ENCODE measurements at regions not wholly inside any gene's neighbourhood (a gene's known extent, or its start where the extent isn't known, plus 50 kb on each side); places are given as distances from the start of the nearest gene placed in this dataset.
"Not testable (repeated sequence)": the region's sequence is repeated elsewhere in the genome, so short reads cannot be mapped to it uniquely, and the experiment has no call there.

DNA sequence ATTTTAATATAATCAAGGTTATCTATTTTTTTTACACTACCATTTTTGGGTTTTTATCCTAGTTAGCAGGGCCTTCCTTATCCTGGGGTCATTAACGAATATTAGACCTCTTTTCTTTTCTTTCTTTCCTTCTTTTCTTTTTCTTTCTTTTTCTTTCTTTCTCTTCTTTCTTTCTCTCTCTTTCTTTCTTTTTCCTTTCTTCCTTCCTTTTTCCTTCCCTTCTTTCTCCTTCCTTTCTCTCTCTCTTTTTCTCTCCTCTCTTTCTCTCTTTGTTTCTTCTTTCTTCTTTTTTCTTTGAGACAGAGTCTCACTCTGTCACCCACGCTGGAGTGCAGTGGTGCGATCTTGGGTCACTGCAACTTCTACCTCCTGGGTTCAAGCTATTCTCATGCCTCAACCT is 120.4 kb upstream of the PDE7B start:
- DNase-seq = no peak

DNA sequence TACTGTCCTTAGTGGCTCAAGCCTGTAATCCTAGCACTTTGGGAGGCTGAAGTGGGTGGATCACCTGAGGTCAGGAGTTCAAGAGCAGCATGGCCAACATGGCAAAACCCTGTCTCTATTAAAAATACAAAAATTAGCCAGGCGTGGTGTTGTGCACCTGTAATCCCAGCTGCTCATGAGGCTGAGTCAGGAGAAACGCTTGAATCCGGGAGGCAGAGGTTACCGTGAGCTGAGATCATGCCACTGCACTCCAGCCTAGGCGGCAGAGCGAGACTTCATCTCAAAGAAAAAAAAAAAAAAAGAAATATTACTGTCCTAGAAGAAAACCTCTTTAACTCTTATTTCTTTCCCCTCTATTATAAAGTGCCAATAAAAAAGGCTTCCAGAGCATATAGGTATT is 115.2 kb upstream of the PDE7B start:
- not testable (repeated sequence) for DNase-seq

DNA sequence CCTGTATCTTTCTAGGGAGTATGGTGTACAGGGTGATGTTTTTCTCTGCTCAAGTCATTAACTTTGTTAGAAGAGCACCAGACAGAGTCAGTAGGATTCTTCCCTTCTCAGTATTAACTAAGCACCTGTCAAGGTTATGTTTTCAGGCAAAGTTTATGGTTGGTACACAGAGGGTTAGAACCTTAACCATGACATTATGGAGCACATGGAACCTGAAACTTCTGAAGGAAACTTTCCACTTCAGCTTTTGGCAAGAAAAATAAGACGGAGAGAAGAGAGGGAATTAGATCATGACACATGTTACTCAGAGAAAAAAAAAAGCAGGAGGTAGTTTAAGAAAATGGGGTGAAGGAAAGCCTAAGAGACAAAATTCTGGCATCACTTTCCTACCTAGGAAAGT is 112.9 kb upstream of the PDE7B start:
- DNase-seq = no peak

DNA sequence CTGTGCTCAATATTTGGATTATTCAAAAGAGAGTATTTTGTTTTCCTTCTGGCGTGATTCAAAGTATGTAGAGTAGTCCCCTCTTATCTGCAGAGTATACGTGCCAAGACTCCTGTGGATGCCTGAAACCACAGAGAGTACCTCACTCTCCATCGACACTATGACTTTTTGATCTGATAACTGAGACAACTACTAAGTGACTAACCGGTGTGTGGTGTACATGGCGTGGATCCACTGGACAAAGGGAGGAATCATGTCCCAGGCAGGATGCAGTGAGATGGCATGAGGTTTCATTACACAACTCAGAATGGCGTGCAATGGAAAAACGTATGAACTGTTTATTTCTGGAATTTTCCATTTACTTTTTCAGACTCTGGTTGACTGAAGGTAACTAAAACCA is 112.2 kb upstream of the PDE7B start:
- DNase-seq = no peak

DNA sequence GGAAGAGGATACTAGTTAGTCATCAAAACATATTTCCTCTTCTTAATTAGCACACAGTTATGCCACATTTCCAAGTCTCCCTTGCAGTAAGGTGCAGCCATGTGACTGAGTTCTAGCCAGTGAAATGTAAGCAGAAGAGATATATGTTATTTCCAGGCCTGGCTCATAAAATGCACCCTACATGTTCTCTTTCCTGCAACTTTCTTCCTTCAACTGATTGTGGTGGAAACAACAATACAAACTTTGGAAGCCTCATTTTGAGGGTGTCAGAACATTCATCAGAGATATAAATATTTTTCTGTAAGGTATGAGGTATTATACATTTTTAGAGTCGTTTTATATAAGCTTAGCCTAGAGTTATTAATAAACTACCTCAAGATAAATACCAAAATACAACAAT is 110.9 kb upstream of the PDE7B start:
- DNase-seq = no peak

DNA sequence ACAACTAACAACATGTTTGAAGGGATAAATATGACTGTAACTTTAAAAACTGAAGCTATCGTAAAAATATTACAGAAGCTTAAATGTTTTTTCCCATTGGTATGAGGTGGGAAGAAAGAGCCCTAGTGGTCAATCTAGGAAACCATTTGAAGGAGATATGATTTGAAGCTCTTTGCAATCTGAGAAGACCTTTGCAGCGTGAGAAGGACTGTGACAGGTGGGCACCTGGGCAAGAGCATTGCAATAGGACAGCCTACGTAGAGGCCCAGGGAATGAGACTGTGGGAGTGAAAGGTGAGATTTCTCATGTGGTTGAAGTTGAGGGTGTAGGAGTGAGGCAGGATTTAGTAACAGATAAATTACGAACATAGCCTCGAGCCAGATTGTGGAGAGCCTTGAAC is 108.0 kb upstream of the PDE7B start:
- DNase-seq = no peak

DNA sequence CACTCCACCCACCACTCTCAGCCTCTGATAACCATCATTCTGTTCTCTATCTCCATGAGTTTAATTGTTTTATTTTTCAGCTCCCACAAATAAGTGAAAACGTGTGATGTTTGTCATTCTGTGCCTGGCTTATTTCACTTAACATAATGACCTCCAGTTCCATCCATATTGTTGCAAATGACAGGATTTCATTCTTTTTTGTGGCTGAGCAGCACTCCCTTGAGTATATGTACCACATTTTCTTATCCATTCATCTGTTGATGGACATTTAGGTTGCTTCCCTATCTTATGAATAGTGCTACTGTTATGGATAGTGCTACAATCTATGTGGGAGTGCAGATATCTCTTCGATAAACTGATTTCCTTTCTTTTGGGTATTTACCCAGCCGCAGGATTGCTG is 103.3 kb upstream of the PDE7B start:
- DNase-seq = no peak

DNA sequence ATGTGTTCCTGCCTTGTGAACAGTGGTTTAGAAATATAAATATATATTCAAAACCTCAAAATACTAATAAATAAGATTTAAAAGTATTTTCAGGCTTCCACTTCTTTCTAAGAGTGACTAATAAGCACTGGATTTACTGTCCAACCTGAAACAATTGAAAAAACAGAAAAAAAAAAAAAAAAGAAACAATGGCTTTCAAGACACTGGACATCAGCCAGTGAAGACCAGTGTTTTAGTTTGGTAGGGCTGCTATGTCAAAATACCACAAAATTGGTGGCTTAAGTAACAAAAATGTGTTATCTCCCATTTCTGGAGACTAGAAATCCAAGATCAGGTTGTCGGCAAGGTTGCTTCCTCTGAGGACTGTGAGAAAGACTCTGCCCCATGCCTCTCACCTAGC is 101.4 kb upstream of the PDE7B start:
- DNase-seq = no peak

DNA sequence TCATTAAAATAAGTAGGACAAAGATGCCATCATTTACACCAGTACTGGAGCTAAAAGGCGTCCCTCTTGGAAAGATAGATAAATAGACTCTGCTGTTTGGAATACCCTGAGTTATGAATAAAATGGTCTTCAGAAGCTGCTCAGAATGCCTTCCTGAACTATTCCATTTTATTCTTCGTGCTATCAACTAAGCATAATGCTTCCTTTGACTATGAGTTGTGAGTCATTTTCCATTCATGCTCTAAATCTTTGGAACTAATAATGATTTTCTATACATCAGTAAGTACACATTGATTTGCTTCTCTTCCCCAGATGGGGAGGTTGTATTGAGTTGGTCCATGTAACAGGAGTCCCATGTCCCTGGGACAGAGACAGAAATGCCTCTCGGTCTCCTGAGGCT is 98.3 kb upstream of the PDE7B start:
- no peak for DNase-seq

DNA sequence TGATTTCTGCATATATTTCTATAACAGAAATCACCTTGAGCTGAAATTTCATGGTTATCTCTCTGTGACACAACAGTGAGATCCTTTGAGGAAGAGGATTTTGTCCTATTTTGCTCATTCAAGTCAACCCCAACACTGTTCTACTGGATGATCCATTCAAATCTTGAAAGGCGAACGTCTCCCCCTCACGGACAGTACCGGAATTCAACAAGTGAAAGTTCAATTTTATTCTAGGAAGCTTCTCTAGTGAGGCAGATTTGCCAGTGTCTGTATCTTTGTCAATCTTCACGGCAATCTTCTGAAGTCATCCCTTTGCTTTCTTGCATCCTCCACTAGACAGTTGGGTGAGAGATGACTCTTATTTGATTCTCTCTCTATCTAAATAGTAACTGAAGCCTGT is 91.7 kb upstream of the PDE7B start:
- DNase-seq = no peak

DNA sequence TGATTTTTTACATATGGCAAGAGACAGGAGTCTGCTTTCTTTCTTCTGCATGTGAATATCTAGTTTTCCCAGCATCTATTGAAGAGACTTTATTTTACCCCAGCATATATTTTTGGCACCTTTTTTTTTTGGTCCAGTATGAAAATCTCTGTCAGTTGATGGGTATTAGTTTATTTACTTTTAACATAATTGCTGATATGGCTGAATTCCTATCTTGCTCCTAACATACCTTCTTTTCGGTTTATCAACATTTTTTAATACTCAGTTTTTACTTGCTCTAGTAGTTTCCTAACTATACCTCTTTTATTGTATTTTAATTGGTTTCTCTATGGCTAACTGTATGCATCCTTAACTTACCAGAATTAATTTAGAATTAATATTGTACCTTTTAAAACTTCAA is 77.5 kb upstream of the PDE7B start:
- no peak for DNase-seq

DNA sequence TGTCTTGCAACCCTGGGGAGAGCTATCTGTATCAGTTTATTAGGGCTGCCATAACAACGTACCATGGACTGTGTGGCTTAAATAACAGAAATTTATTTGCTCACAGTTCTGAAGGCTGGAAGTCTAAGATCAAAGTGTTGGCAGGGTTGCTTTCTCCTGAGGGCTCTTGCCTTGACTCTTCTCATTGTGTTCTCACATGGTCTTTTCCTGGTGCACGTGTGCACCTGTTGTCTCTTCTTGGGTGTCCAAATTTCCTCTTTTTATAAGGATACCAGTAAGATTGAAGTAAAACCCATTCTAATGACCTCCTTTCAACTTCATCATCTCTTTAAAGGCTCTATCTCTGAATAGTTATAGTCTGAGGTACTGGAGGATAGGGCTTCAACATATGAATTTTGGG is 72.3 kb upstream of the PDE7B start:
- no peak for DNase-seq

DNA sequence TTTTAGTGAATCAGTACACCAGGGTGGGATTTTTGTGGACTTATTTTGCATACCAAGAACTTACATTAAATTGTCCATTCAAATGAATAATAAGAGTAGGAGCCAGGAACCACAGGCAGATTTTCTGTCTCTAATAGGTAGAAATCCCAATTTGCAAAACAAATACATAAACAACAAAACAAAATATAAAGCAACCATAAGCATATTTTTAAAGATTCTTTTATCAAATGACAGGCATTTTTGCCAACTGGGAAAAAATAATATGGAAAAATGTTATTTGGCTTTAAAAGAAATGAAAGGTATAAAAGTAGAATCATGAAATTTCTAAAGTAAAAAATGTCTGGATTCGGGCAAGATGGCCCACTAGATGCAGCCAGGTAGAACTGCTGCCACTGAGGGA is 71.2 kb upstream of the PDE7B start:
- no peak for DNase-seq

DNA sequence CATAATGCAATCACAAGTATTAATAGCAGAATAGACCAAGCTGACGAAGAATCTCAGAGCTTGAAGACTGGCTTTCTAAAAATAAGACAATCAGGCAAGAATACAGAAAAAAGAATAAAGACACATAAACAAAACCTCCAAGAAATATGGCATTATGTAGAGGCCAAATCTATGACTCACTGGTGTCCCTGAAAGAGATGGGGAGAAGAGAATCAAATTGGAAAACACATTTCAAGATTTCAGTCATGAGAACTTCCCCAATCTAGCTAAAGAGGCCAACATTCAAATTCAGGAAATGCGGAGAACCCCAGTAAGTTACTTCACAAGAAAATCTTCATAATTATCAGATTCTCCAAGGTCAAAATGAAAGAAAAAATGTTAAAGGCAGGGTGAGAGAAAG is 69.0 kb upstream of the PDE7B start:
- DNase-seq = no peak

DNA sequence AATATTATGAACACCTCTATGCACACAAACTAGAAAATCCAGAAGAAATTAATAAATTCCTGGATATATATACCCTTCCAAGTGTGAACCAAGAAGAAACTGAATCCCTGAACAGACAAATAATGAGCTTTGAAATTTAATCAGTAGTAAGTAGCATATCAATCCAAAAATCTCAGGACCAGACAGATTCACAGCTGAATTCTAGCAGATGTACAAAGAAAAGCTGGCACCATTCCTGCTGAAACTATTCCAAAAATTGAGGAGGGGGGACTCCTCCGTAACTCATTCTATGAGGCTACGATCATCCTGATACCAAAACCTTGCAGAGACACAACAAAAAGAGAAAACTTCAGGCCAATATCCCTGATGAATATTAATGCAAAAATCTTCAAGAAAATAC is 67.0 kb upstream of the PDE7B start:
- DNase-seq = no peak

DNA sequence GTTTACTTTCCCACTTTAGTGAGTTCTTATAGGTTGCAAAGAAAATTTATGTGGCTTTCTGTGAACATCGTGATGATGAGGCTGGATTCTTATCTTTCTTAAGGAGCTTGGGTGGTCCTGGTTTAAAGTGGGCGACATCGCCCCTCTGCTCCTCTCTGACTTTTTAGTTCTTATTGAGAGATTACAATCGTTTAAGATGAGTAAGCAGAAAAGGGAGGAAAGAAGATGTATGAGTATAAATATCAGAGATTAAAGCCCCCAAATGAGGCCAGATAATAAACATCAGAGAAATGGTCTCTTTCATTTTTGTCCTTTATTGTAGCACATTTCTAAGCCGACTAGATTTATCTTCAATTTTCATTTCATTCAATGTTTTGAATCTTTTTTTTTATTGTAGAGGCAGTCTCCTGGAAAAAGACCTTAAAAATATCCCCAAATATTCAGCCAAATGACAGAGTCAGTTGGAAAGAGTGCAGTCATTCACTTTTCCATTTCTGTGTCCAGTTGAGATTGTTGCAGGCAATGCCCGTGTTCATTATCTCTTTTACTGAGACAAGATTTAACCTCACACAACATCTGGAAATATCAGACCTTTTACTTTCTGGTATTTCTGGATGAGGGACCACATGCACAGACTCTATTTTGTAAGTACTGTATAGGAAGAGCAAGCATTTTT is 62.0 kb upstream of the PDE7B start:
- no peak for DNase-seq

DNA sequence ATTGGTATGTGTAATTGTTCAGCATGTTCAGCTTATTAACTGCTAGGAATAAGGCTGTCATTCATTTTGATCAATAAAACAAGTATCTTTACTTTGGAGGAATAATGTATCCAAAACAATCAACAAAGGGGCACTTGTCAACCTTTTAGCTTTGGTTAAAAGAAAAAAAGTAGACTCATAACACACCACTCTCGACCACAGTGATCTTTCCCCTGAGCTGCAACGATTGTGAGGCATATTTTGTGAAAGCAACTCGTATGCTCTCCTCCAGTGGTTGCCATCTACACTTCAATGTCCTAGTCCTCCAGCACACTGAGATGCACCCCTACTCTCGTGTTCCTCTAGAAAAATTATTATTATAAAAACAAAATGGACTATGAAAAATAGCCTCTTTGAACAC is 60.1 kb upstream of the PDE7B start:
- no peak for DNase-seq

DNA sequence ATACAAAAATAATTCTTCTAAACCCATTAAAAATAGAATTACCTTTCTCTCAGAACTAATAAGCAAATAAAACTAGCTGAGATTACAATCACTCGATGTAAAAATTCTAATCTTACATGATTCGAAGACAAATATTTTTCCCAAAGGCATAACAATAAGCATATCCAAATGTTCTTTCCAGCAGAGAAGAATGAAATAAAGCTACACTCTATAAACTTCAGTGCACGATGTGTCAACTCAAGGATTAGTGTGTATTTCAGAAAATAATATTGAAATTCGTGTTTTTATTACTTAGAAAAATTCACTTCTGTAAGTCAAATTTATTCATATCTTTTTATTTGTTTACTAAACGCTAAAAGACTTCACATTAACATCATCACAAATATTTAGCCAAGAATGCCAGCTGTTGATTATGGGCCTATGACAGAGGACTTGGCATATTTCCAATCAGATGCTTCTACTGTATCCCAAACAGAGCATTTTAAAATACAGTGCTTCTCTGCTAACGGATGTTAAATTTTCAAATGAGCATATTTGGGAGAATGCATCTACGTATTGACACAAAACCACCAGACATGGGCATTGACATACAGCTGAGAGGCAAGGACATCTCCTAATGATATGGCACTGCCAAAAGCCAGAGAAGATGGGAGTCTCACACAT is 54.7 kb upstream of the PDE7B start:
- no peak for DNase-seq

DNA sequence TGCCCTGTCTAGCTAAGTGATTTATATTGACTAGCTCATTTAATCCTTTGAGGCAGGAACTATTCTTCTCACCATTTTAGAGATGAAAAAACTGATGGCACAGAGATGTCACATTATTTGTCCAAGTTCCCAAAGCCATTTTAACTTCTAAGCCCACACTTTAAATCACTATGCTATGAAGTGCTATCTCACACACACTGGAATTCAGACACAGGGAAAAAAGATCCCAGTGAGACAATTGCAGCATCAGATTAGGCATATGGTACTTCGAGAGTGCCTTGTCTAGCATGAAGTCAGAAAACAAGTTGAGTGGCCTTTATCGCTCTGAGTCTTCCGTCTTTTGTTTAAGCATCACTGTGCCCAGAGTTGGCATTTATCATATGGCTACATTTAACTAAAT is 54.1 kb upstream of the PDE7B start:
- no peak for DNase-seq

DNA sequence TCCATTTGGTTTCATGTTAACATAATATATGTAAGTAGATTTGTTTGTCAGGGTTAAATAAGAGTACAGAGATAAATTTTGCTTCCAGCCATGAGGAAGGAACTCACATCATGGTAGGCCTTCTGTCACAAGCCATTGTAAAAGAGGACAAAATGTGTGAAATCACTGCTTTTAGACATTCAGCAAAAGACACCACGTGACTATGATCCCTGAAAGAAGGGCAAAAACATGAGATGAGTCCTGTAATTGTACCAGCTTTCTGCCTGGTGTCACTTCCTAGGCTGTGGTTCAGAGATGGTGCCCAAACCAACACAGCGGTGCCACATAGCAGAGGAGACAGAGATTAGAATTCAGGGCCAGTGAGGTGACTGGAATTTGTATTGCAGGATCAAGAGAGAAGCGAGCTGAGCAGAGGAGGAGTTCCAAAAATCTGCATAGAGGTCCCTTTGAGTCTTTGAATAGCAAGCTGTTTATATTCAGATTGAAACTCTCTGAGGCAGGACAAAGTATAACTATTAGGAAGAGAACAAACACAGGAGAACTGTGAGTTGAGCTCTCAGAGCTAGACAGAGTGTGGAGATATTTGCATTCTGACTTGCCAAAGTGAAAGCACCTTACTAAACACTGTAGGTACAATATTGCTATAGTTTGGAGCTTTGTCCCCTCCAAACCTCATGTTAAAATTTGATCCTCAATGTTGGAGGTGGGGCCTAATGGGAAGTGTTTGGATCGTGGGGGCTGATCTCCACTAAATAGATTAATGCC is 52.6 kb upstream of the PDE7B start:
- no peak for DNase-seq
